ENCODE measurements at regions not wholly inside any gene's neighbourhood (a gene's known extent, or its start where the extent isn't known, plus 50 kb on each side); places are given as distances from the start of the nearest gene placed in this dataset.

- no peak for DNase-seq (ENCODE audit: low read depth, low spot score)
These were observed 194.3 kb upstream of the PRKCQ start for GRCh38 chr10:6774406-6774805.

- no peak for DNase-seq (ENCODE audit: low read depth, low spot score)
These were observed 191.3 kb upstream of the PRKCQ start for GRCh38 chr10:6771331-6771730.

GRCh38 chr10:6770846-6771245 lies 190.8 kb upstream of the PRKCQ start:
- no peak for DNase-seq (ENCODE audit: low read depth, low spot score)

DNA sequence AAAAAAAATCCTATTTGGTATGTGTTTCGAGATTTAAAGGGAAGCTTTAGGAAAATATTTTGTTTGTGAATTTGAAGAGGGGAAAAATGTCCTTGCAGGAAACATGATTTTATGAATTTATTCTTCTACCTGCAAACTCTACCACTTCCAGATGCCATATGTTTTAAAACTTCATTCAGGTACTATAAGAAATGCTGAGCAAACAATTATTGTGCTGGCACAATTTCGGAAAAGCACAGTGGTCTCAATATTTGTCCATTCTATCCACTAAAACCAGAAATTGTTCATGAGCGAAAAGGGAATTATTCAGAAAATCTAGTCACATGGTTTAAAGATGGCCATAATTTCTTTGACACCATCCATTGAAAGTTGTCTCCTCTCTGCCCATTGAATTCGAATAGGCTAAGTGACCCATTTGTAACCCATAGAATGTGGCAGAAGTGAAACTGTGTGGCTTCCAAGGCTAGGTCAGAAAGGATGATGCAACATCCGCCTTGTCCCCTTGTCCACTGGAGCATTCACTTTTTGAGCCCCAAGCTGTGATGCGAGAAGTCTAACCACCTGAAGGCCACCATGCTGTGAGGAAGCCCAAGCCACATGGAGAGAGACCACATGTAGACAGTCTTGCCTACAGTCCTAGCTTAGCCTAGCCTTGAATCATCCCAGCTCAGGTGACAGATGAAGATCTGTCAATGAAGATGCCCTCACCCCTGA lies 189.8 kb upstream of the PRKCQ start:
- DNase-seq (ENCODE audit: low read depth, low spot score): no peak

DNA sequence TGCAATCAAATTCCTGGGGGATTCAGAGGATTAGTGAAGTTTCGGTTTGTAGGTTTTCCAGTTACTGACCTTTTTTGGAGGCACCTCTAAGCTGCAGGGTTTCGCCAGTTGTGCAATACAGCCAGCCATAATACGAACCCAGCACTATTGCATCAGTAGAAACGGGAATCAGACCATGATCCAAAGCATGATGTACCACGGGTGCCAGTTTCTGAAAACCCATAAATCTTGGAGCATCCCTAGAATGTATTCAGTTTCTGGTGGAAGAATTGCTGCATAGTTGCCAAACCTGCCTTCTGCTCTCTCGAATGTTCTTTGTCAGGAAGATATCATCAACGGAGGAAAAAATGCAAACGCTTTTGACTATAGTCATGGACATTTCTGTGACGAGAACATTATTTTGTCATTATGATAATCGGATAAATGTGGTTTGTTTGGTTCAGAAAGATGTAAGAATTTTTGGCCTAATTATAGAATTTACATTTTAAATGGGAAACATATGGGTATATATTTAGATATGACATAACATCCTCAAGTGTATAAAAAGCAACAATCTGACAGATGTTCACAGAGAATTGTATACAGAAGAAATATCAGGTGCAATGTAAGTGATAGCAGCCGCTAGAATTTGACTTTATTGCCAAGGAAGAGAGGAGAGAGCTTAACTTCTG lies 186.2 kb upstream of the PRKCQ start:
- DNase-seq (ENCODE audit: low read depth, low spot score): no peak

- DNase-seq (ENCODE audit: low read depth, low spot score): no peak
These were observed 183.3 kb upstream of the PRKCQ start for GRCh38 chr10:6763423-6763822.

GRCh38 chr10:6763001-6763400 lies 182.9 kb upstream of the PRKCQ start:
- DNase-seq (ENCODE audit: low read depth, low spot score): no peak

- DNase-seq (ENCODE audit: low read depth, low spot score): no peak
These were observed 179.9 kb upstream of the PRKCQ start for GRCh38 chr10:6759961-6760360.

GRCh38 chr10:6757158-6757557 lies 177.1 kb upstream of the PRKCQ start:
- DNase-seq (ENCODE audit: low read depth, low spot score): no peak

DNA sequence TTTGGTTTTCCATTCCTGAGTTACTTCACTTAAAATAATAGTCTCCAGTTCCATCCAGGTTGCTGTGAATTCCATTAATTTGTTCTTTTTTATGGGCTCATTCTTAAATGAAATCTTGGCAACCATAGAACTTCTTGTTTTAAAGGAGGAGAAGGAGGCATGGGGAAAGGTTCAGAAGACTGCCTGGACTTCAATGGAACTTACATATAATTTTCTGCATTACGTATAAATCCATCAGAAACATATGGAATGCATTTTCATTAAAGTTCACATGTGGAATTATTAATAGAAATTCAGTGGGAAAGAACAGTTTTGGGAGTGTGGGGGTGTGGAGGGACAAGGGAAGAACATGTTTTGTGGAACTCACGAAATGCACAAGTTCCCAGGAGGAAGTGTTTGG lies 176.6 kb upstream of the PRKCQ start:
- DNase-seq (ENCODE audit: low read depth, low spot score): no peak

DNA sequence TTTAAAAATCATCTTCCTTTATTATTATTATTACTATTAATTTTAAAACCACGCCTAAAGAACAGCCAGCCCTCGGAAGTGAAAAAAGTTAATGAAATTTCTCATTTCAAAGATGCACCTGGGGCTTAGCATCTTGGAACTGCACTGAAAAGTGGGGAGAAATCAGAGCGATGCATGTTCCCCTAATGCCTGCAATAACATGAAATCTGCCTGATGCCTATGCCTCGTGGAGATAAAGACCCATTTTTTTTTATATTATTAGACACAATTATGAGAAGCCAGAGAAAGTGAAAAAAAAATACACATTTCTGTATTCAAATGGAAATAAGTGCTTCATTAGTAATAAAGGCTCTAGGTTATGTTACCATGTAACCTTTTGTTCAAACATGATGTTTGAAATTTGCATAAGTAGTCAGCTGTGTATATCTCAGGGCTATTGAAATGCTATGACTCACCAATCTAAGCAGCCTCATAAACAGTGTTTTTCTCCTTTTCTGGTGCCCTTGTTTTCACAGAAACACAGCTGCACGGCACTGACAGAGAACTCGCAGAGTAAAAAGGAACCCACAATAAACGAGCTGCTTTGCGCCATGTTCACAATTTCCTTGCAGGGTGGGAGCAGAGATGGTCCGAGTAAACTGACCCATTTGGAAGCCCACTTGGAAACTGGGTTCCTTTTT lies 175.8 kb upstream of the PRKCQ start:
- no peak for DNase-seq (ENCODE audit: low read depth, low spot score)

DNA sequence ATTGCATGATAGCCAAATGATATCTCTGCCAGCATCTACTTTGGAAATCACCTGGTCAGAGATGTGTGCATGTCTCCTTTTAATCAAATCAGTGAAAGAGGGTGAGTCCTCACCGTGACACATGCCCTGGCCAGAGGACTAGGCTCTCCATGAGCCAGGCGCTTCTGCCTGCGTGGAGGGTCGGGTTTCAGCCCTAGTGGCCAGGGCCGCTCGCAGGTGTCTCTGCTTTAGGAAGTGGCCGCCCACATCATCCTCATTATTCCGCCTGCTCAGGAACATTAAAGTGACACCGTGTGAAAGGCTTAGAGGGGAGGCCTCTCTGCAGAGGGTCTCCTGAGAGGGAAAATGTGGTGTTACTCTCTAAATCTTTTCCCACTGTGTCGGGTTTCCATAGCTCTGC lies 173.6 kb upstream of the PRKCQ start:
- no peak for DNase-seq (ENCODE audit: low read depth, low spot score)

DNA sequence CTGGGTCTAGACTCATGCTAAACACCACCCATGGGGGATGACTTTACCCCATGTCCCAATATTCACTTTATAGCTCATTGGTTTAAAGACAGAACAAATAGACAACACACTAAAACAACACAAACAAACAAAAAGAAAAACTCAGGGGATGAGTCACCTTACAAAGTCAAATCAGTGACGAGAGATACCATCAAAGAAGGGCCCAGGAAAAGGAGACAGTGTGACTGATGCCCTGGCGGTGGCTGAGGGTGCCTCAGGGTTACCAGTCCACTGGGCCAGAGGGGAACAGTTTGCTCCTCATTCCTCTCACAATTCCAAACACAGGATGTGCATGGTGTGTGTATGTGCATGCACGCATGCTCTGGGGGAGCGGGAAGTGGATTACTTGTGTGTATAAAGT lies 171.3 kb upstream of the PRKCQ start:
- no peak for DNase-seq (ENCODE audit: low read depth, low spot score)

GRCh38 chr10:6748981-6749635 lies 169.0 kb upstream of the PRKCQ start:
- DNase-seq (ENCODE audit: low read depth, low spot score): no peak

- DNase-seq (ENCODE audit: low read depth, low spot score): no peak
These were observed 168.0 kb upstream of the PRKCQ start for GRCh38 chr10:6748029-6748428.

GRCh38 chr10:6746782-6747181 lies 166.7 kb upstream of the PRKCQ start:
- DNase-seq (ENCODE audit: low read depth, low spot score): no peak

DNA sequence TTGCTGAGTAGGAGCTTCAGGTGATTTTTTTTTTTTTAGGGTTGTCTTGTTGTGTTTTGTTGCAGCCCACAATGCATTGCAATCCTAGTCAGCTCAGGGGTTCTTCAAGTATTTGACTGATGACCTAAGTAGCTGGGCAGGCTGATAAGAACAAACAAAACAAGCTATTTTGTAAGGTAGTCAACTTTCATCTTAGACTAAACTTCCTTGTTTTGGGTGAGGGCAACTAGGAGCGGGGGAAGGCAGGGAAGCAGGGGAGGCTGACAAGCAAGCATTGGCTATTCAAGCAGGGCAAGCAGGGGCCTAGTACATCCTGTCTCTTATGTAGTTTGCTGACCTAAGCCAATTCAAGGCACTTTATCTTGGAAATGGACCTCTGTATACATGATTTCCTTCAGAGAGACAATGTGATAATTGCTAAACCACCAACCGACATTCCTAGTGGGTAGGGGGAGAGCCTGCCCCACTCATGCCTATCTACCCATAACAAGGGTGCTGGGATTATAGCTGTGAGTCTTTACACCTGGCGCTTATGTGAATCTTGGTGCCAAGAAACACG lies 163.3 kb upstream of the PRKCQ start:
- no peak for DNase-seq (ENCODE audit: low read depth, low spot score)

- DNase-seq (ENCODE audit: low read depth, low spot score): no peak
These were observed 161.5 kb upstream of the PRKCQ start for GRCh38 chr10:6741541-6741941.

DNA sequence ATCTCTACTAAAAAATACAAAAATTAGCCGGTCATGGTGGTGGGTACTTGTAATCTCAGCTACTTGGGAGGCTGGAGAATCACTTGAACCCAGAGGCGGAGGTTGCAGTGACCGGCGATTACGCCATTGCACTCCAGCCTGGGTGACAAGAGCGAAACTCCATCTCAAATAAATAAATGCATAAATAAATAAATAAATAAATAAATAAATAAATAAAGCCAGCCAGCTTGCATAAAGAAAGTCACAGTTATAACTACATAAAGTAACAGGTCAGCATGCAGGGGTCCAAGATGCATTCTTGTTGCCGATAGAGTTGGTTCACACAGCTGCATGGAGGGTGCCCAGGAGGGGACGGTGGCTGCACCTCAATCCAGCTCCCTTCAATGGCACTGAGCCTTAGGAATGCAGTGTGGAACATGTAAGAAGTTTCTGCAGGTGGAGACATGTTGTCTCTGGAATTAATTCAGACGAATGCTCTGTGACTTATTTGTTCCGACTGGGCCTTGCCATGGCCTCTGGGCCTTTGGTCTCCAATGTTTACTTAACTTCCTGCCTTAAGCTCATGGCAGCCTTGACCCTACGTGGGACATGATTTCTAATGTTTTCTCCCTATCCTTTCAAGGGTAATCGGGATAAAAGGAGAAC lies 159.6 kb upstream of the PRKCQ start:
- no peak for DNase-seq (ENCODE audit: low read depth, low spot score)

DNA sequence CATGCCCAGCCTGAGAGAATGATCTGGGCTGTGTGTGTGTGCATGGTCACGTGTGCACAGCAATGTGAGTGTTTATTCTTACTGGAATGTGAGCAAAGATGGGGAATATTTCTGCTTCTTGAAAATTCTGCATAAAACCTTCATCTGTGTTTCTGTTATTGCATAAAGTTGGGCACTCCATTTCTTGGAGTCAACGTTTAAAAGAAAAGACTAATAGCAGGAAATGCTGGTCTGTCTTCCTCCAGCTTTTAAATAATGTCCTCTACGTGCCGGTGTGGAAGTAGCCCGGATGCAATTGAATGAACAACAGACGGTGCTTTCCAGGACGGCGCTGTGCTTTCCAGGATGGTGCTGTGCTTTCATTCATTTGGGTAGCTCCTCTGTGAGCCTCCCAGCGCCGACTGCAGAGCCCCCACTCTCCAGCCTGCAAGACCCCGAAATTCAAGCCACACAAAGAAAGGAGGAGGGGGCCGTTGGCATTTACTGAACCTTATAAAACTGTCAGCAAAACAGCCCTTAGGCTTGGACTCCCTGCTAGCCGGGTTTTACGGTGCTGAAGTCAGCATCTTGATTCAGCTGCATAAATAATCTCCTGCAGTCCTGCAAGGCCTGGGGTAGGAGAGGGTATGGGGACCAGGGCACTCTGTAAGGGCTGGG lies 158.2 kb upstream of the PRKCQ start:
- DNase-seq (ENCODE audit: low read depth, low spot score): no peak

GRCh38 chr10:6737758-6738111 lies 157.7 kb upstream of the PRKCQ start:
- DNase-seq (ENCODE audit: low read depth, low spot score): no peak
